ENCODE measurements at regions not wholly inside any gene's neighbourhood (a gene's known extent, or its start where the extent isn't known, plus 50 kb on each side); places are given as distances from the start of the nearest gene placed in this dataset.
"Not testable (repeated sequence)": the region's sequence is repeated elsewhere in the genome, so short reads cannot be mapped to it uniquely, and the experiment has no call there.

DNA sequence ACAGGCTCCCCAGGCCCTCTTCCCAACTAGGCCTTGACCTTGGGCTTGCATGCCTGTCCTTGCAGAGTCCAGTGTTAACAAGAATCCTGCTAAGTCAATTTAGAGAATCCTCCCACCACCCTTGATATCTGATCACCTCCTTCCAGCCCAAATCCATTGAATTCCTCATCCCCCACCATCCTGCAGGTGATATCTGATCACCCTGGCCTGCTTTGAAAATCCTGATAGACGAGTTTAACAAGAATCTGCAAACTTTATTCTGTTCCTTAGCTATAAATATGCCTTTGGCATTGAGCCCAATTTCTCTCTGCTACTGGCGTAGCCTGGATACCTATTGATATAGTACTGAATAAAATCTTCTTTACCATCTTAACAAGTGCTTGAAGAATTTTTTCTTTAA, 125.5 kb downstream of the DIRAS2 start:
- Histone ChIP-seq H3K4me3 (ENCODE audit: low read length) (no peak overlapping the region), H3K36me3 (ENCODE audit: control insufficient read depth, low read depth, low read length) (no peaks in the 10 kb centered on the region), H3K27me3 (ENCODE audit: control insufficient read depth, insufficient read depth, low read length) (no peaks in the 10 kb centered on the region), H3K9me3 (ENCODE audit: control insufficient read depth, low read depth, low read length) (no peaks in the 10 kb centered on the region), H3K9ac (ENCODE audit: low read length) (no peak overlapping the region), H3K27ac (ENCODE audit: low read length) (no peak overlapping the region), H3K4me1 (ENCODE audit: control insufficient read depth, low read depth, low read length) (peaks cover 11% of the 10 kb centered on the region)

DNA sequence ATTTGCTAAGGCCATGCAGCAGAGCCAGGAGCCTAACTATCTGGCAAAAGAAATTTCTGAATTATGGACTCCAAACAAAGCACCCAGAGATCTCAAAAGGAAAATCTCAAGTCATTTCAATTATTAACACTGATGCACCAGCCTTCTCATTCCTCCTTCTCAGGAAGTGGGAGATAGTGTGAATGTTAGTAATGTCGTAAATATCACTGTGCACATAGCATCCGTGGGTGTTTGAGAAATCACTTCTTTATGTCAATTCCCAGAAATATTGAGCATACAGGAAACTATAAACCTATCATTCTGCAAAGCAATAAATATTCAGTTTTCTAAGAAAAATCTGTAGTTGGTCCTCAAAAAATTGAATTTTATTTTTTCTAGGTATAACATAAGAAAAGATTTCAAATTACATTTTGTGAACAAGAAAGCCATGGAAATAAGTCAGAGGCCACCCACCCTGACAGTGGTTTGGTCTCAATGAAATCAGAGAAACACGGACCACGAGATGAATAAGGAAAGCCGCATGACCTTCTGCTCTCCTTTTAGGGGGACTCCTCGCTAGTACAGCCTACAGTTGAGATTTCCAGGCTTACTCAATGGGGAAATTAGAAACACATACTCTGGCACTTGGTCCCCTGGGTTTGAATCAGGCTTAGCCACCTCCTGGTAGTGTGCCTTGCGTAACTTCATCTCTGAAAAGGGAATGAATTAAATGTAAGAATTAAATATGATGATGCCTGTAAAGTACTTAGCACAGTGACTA, 120.6 kb downstream of the DIRAS2 start:
- Histone ChIP-seq H3K4me3 (ENCODE audit: low read length) (no peak overlapping the region), H3K9me3 (ENCODE audit: control insufficient read depth, low read depth, low read length) (no peaks in the 10 kb centered on the region), H3K36me3 (ENCODE audit: control insufficient read depth, low read depth, low read length) (no peaks in the 10 kb centered on the region), H3K9ac (ENCODE audit: low read length) (no peak overlapping the region), H3K27me3 (ENCODE audit: control insufficient read depth, insufficient read depth, low read length) (no peaks in the 10 kb centered on the region), H3K27ac (ENCODE audit: low read length) (no peak overlapping the region), H3K4me1 (ENCODE audit: control insufficient read depth, low read depth, low read length) (peaks cover 6% of the 10 kb centered on the region)

GRCh38 chr9:90523958-90524357, 118.7 kb downstream of the DIRAS2 start:
- H3K27me3 ChIP-seq (ENCODE audit: control insufficient read depth, insufficient read depth, low read length) = no peaks in the 10 kb centered on the region

GRCh38 chr9:90526386-90526785, 116.2 kb downstream of the DIRAS2 start:
- Histone ChIP-seq H3K4me1 (ENCODE audit: control insufficient read depth, low read depth, low read length) (no peaks in the 10 kb centered on the region), H3K9ac (ENCODE audit: low read length) (no peak overlapping the region), H3K36me3 (ENCODE audit: control insufficient read depth, low read depth, low read length) (no peaks in the 10 kb centered on the region), H3K27me3 (ENCODE audit: control insufficient read depth, insufficient read depth, low read length) (no peaks in the 10 kb centered on the region), H3K4me3 (ENCODE audit: low read length) (no peak overlapping the region), H3K27ac (ENCODE audit: low read length) (no peak overlapping the region), H3K9me3 (ENCODE audit: control insufficient read depth, low read depth, low read length) (no peaks in the 10 kb centered on the region)

More at GRCh38 chr9:90523958-90524357, 118.7 kb downstream of the DIRAS2 start:
- no peaks in the 10 kb centered on the region for H3K36me3 ChIP-seq (ENCODE audit: control insufficient read depth, low read depth, low read length)
- H3K9me3 ChIP-seq (ENCODE audit: control insufficient read depth, low read depth, low read length) = no peaks in the 10 kb centered on the region
- no peak overlapping the region for H3K4me3 ChIP-seq (ENCODE audit: low read length)
- H3K4me1 ChIP-seq (ENCODE audit: control insufficient read depth, low read depth, low read length) = no peaks in the 10 kb centered on the region
- no peak overlapping the region for H3K27ac ChIP-seq (ENCODE audit: low read length)
- no peak overlapping the region for H3K9ac ChIP-seq (ENCODE audit: low read length)

DNA sequence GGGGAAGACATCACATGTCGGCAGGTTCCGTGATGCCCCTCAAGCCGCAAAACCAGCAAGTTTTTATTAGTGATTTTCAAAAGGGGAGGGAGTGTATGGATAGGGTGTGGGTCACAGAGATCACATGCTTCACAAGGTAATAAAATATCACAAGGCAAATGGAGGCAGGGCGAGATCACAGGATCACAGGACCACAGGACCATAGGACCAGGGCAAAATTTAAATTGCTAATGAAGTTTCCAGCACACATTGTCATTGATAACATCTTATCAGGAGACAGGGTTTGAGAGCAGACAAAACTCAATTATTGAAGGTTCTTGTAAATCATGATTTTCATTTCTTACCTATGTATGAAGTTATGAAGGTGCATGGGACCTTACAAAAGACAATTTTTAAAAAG, 106.5 kb downstream of the DIRAS2 start:
- H3K27me3 ChIP-seq (ENCODE audit: control insufficient read depth, insufficient read depth, low read length); H3K36me3 ChIP-seq (ENCODE audit: control insufficient read depth, low read depth, low read length); H3K27ac ChIP-seq (ENCODE audit: low read length); H3K9me3 ChIP-seq (ENCODE audit: control insufficient read depth, low read depth, low read length); H3K9ac ChIP-seq (ENCODE audit: low read length); H3K4me3 ChIP-seq (ENCODE audit: low read length): not testable (repeated sequence)
- H3K4me1 ChIP-seq (ENCODE audit: control insufficient read depth, low read depth, low read length) = peaks cover 23% of the 10 kb centered on the region

DNA sequence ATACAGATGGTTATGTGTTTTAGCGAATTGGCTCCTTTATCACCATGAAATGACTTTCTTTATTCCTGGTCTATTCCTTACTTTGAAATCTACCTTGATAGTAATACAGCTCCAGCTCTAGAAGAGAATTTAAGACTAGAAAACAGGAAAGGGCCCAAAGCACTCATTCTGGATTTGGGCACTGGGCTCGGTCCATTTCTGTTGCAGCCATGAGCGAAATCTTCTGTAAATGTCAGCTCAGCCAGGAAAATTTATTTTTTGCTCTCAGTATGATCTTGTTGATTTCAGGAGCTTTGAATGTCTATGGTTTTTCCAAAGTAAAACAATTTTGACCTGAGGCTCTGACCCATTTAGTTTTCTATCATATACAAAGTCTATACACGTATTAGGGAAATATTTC, 104.1 kb downstream of the DIRAS2 start:
- H3K36me3 ChIP-seq (ENCODE audit: control insufficient read depth, low read depth, low read length) = no peaks in the 10 kb centered on the region
- H3K27ac ChIP-seq (ENCODE audit: low read length) = no peak overlapping the region
- H3K27me3 ChIP-seq (ENCODE audit: control insufficient read depth, insufficient read depth, low read length) = no peaks in the 10 kb centered on the region
- no peaks in the 10 kb centered on the region for H3K9me3 ChIP-seq (ENCODE audit: control insufficient read depth, low read depth, low read length)
- no peak overlapping the region for H3K9ac ChIP-seq (ENCODE audit: low read length)
- no peak overlapping the region for H3K4me3 ChIP-seq (ENCODE audit: low read length)
- peaks cover 23% of the 10 kb centered on the region for H3K4me1 ChIP-seq (ENCODE audit: control insufficient read depth, low read depth, low read length)

DNA sequence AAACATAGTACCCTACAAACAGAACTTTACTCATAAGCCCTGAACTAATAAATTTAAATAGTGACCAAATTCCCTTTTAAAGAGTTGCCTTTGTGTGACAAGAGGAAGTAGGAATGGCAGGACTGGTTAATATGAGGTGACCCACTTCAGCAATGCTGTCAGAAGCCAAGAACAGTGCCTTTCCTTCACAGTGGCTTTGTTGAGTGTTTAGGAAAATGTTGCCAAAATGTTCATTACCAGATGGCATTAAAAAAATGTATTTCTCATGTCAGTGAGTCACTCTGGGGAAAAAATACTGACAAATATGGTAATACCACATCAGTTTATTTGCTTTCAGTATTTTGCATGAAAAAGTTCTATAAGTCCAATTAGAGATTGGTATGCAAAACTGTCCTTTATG, 103.3 kb downstream of the DIRAS2 start:
- no peak overlapping the region for H3K9ac ChIP-seq (ENCODE audit: low read length)
- H3K27me3 ChIP-seq (ENCODE audit: control insufficient read depth, insufficient read depth, low read length) = no peaks in the 10 kb centered on the region
- no peaks in the 10 kb centered on the region for H3K9me3 ChIP-seq (ENCODE audit: control insufficient read depth, low read depth, low read length)
- H3K4me3 ChIP-seq (ENCODE audit: low read length) = no peak overlapping the region
- H3K4me1 ChIP-seq (ENCODE audit: control insufficient read depth, low read depth, low read length) = peaks cover 23% of the 10 kb centered on the region
- no peaks in the 10 kb centered on the region for H3K36me3 ChIP-seq (ENCODE audit: control insufficient read depth, low read depth, low read length)
- H3K27ac ChIP-seq (ENCODE audit: low read length) = no peak overlapping the region

DNA sequence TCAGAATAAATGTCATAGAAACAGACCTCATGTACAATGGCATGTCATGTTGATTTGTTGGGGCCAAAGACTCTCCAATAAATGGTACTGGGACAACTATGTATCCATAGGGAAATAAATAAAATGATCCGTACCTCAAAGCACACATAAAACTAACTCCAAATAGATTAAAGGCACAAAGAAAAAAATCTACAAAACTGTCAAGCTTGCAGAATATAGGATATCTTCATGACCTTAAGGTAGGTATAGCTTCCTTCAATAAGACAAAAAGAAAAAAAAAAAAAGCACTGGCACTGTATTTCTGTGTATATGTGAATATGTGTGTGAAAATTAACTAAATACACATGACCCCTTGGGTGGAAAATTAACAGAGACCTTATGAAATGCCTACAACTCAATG, 101.9 kb downstream of the DIRAS2 start:
- H3K27ac ChIP-seq (ENCODE audit: low read length) = no peak overlapping the region
- H3K36me3 ChIP-seq (ENCODE audit: control insufficient read depth, low read depth, low read length) = no peaks in the 10 kb centered on the region
- no peak overlapping the region for H3K4me3 ChIP-seq (ENCODE audit: low read length)
- no peak overlapping the region for H3K9ac ChIP-seq (ENCODE audit: low read length)
- peaks cover 16% of the 10 kb centered on the region for H3K4me1 ChIP-seq (ENCODE audit: control insufficient read depth, low read depth, low read length)
- H3K27me3 ChIP-seq (ENCODE audit: control insufficient read depth, insufficient read depth, low read length) = no peaks in the 10 kb centered on the region
- no peaks in the 10 kb centered on the region for H3K9me3 ChIP-seq (ENCODE audit: control insufficient read depth, low read depth, low read length)

- H3K36me3 ChIP-seq (ENCODE audit: control insufficient read depth, low read depth, low read length) = no peaks in the 10 kb centered on the region
- no peak overlapping the region for H3K4me3 ChIP-seq (ENCODE audit: low read length)
- no peaks in the 10 kb centered on the region for H3K27me3 ChIP-seq (ENCODE audit: control insufficient read depth, insufficient read depth, low read length)
- H3K9me3 ChIP-seq (ENCODE audit: control insufficient read depth, low read depth, low read length) = no peaks in the 10 kb centered on the region
- H3K4me1 ChIP-seq (ENCODE audit: control insufficient read depth, low read depth, low read length) = no peaks in the 10 kb centered on the region
- H3K27ac ChIP-seq (ENCODE audit: low read length) = no peak overlapping the region
- H3K9ac ChIP-seq (ENCODE audit: low read length) = no peak overlapping the region
Observed at GRCh38 chr9:90544488-90544887, 98.1 kb downstream of the DIRAS2 start.

DNA sequence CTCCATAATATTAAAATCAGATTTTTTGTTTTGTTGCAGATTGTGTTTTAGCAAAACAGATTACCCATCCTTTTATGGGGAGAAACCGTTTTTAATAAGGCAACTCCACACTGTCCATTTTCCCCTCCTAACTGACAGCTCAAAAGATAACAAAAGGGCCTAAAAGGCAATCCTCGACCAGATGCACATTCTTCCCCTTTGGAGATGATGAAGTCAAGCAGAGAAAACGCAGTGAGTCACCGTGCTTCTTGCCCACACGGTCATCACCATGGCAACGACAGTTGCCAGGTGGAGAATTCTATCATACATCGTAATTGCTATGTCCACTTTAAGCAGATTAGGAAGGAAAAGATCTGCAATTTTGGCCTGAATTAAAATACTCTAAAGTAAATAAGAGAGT, 96.4 kb downstream of the DIRAS2 start:
- Histone ChIP-seq H3K27ac (ENCODE audit: low read length) (no peak overlapping the region), H3K4me1 (ENCODE audit: control insufficient read depth, low read depth, low read length) (no peaks in the 10 kb centered on the region), H3K36me3 (ENCODE audit: control insufficient read depth, low read depth, low read length) (no peaks in the 10 kb centered on the region), H3K4me3 (ENCODE audit: low read length) (no peak overlapping the region), H3K9ac (ENCODE audit: low read length) (no peak overlapping the region), H3K9me3 (ENCODE audit: control insufficient read depth, low read depth, low read length) (no peaks in the 10 kb centered on the region), H3K27me3 (ENCODE audit: control insufficient read depth, insufficient read depth, low read length) (no peaks in the 10 kb centered on the region)

GRCh38 chr9:90547896-90548295, 94.7 kb downstream of the DIRAS2 start:
- no peaks in the 10 kb centered on the region for H3K9me3 ChIP-seq (ENCODE audit: control insufficient read depth, low read depth, low read length)
- no peaks in the 10 kb centered on the region for H3K4me1 ChIP-seq (ENCODE audit: control insufficient read depth, low read depth, low read length)
- no peaks in the 10 kb centered on the region for H3K27me3 ChIP-seq (ENCODE audit: control insufficient read depth, insufficient read depth, low read length)
- H3K4me3 ChIP-seq (ENCODE audit: low read length) = no peak overlapping the region
- H3K36me3 ChIP-seq (ENCODE audit: control insufficient read depth, low read depth, low read length) = no peaks in the 10 kb centered on the region
- no peak overlapping the region for H3K9ac ChIP-seq (ENCODE audit: low read length)
- H3K27ac ChIP-seq (ENCODE audit: low read length) = no peak overlapping the region

DNA sequence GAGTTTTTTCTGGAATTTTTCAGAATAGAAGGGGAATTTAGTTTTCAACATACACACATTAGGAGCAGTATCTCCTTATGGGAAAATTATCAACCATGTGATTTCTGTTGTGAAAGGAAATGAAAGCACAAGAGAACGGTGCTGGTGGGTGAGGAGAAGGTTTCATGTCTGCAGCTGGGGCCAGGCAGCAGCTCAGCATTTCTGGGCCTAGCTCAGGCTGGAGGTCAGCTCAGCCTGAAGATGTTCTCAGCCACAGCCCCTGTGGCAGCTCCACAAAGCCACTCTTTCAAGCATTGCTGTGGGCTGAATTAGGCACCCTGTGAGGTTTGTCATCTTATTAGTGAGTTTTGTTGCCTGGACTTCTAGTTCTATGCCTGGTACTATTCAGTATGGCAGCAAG, 90.3 kb downstream of the DIRAS2 start:
- Histone ChIP-seq H3K9ac (ENCODE audit: low read length) (no peak overlapping the region), H3K4me1 (ENCODE audit: control insufficient read depth, low read depth, low read length) (no peaks in the 10 kb centered on the region), H3K4me3 (ENCODE audit: low read length) (no peak overlapping the region), H3K36me3 (ENCODE audit: control insufficient read depth, low read depth, low read length) (no peaks in the 10 kb centered on the region), H3K9me3 (ENCODE audit: control insufficient read depth, low read depth, low read length) (no peaks in the 10 kb centered on the region), H3K27me3 (ENCODE audit: control insufficient read depth, insufficient read depth, low read length) (no peaks in the 10 kb centered on the region), H3K27ac (ENCODE audit: low read length) (no peak overlapping the region)
